ENCODE measurements at regions not wholly inside any gene's neighbourhood (a gene's known extent, or its start where the extent isn't known, plus 50 kb on each side); places are given as distances from the start of the nearest gene placed in this dataset.

- TF ChIP-seq ZNF281 (CRISPR knock-in tag; IDR thresholded peaks at IDR 0.05): no peak
- TF ChIP-seq, protein P1, sequence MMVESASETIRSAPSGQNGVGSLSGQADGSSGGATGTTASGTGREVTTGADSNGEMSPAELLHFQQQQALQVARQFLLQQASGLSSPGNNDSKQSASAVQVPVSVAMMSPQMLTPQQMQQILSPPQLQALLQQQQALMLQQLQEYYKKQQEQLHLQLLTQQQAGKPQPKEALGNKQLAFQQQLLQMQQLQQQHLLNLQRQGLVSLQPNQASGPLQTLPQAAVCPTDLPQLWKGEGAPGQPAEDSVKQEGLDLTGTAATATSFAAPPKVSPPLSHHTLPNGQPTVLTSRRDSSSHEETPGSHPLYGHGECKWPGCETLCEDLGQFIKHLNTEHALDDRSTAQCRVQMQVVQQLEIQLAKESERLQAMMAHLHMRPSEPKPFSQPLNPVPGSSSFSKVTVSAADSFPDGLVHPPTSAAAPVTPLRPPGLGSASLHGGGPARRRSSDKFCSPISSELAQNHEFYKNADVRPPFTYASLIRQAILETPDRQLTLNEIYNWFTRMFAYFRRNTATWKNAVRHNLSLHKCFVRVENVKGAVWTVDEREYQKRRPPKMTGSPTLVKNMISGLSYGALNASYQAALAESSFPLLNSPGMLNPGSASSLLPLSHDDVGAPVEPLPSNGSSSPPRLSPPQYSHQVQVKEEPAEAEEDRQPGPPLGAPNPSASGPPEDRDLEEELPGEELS (CRISPR knock-in tag; IDR thresholded peaks at IDR 0.05): no peak
These were observed 143.5 kb downstream of the NXNL2 start (continued) for GRCh38 chr9:88678431-88678830.

GRCh38 chr9:88680041-88680440 is 145.1 kb downstream of the NXNL2 start:
- no peak overlapping the region for H3K27ac Mint-ChIP-seq
- no peak overlapping the region for H3K4me3 Mint-ChIP-seq
- ChIA-PET POLR2A (no interaction called here), CTCF (no interaction called here)
- H3K4me1 Mint-ChIP-seq: no peaks in the 10 kb centered on the region
- TF ChIP-seq TP53 (CRISPR knock-in tag; IDR thresholded peaks at IDR 0.05) (no peak), PRRX2 (CRISPR knock-in tag; IDR thresholded peaks at IDR 0.05) (no peak), ZNF317 (CRISPR knock-in tag; IDR thresholded peaks at IDR 0.05; ENCODE audit: borderline replicate concordance, low read depth) (no peak)
- H3K27me3 Mint-ChIP-seq (ENCODE audit: low read depth): no peaks in the 10 kb centered on the region; the same call in 1 of the 2 replicates
- no peaks in the 10 kb centered on the region for H3K36me3 Mint-ChIP-seq
- H3K9me3 Mint-ChIP-seq: peaks cover 22% of the 10 kb centered on the region
- DNase-seq (ENCODE audit: low spot score): no peak
- ATAC-seq: no peak

DNA sequence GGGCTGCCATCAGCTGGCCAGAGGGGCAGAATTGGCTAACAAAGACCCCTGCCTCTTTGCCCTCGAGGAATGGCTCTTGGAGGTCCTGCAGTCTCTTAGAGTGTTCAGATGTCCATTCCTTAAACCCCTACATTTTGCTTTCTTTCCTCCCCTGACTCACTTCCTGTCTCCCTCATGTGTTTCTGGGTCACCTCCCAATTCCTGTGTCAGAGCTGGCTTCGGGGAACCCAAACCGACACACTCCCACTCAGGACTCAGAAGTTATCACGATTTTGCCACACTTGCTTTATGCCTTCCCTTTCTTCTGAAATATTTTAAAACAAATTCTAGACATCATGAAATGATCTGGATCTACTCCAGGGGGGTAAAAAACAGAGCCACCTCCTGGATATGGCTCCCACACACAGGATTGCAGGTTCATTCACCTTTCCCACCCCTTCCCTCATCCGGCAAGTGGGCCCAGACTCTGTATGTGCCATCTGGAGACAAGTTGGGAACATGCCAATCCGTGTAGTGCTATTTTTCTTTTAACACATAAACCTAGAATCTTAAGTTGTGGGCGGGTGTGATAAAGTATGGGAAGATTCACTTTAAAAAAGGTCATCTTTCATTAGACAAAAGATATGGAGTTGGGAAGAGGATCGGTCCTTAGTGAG is 145.7 kb downstream of the NXNL2 start:
- no peak overlapping the region for H3K4me3 Mint-ChIP-seq
- no peak for ATAC-seq
- H3K36me3 Mint-ChIP-seq: no peaks in the 10 kb centered on the region
- H3K9me3 Mint-ChIP-seq: peaks cover 23% of the 10 kb centered on the region
- H3K4me1 Mint-ChIP-seq: no peaks in the 10 kb centered on the region
- no peak overlapping the region for H3K27ac Mint-ChIP-seq
- no peaks in the 10 kb centered on the region; the same call in 1 of the 2 replicates for H3K27me3 Mint-ChIP-seq (ENCODE audit: low read depth)
- TF ChIP-seq SMAD3 (CRISPR knock-in tag; IDR thresholded peaks at IDR 0.05; ENCODE audit: borderline replicate concordance): no peak
- DNase-seq (ENCODE audit: low spot score): no peak
- CTCF ChIA-PET: no interaction called here
- POLR2A ChIA-PET: no interaction called here

- Mint-ChIP-seq H3K27ac (no peak overlapping the region), H3K27me3 (ENCODE audit: low read depth) (no peaks in the 10 kb centered on the region; the same call in 1 of the 2 replicates), H3K36me3 (no peaks in the 10 kb centered on the region), H3K4me1 (no peaks in the 10 kb centered on the region), H3K9me3 (peaks cover 20% of the 10 kb centered on the region), H3K4me3 (no peak overlapping the region)
- DNase-seq (ENCODE audit: low spot score): no peak
- TF ChIP-seq USF1 (CRISPR knock-in tag; IDR thresholded peaks at IDR 0.05) (no peak), TCF7 (CRISPR knock-in tag; IDR thresholded peaks at IDR 0.05; ENCODE audit: low read depth) (no peak), CREB1 (CRISPR knock-in tag; IDR thresholded peaks at IDR 0.05) (no peak), NFYB (CRISPR knock-in tag; conservative IDR thresholded peaks at IDR 0.05; ENCODE audit: low read depth) (no peak)
- TF ChIP-seq, protein P2, sequence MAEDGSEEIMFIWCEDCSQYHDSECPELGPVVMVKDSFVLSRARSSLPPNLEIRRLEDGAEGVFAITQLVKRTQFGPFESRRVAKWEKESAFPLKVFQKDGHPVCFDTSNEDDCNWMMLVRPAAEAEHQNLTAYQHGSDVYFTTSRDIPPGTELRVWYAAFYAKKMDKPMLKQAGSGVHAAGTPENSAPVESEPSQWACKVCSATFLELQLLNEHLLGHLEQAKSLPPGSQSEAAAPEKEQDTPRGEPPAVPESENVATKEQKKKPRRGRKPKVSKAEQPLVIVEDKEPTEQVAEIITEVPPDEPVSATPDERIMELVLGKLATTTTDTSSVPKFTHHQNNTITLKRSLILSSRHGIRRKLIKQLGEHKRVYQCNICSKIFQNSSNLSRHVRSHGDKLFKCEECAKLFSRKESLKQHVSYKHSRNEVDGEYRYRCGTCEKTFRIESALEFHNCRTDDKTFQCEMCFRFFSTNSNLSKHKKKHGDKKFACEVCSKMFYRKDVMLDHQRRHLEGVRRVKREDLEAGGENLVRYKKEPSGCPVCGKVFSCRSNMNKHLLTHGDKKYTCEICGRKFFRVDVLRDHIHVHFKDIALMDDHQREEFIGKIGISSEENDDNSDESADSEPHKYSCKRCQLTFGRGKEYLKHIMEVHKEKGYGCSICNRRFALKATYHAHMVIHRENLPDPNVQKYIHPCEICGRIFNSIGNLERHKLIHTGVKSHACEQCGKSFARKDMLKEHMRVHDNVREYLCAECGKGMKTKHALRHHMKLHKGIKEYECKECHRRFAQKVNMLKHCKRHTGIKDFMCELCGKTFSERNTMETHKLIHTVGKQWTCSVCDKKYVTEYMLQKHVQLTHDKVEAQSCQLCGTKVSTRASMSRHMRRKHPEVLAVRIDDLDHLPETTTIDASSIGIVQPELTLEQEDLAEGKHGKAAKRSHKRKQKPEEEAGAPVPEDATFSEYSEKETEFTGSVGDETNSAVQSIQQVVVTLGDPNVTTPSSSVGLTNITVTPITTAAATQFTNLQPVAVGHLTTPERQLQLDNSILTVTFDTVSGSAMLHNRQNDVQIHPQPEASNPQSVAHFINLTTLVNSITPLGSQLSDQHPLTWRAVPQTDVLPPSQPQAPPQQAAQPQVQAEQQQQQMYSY (CRISPR knock-in tag; IDR thresholded peaks at IDR 0.05): no peak
- TF ChIP-seq, protein P3, sequence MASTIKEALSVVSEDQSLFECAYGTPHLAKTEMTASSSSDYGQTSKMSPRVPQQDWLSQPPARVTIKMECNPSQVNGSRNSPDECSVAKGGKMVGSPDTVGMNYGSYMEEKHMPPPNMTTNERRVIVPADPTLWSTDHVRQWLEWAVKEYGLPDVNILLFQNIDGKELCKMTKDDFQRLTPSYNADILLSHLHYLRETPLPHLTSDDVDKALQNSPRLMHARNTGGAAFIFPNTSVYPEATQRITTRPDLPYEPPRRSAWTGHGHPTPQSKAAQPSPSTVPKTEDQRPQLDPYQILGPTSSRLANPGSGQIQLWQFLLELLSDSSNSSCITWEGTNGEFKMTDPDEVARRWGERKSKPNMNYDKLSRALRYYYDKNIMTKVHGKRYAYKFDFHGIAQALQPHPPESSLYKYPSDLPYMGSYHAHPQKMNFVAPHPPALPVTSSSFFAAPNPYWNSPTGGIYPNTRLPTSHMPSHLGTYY (CRISPR knock-in tag; IDR thresholded peaks at IDR 0.05): no peak
- TF ChIP-seq, protein P4, sequence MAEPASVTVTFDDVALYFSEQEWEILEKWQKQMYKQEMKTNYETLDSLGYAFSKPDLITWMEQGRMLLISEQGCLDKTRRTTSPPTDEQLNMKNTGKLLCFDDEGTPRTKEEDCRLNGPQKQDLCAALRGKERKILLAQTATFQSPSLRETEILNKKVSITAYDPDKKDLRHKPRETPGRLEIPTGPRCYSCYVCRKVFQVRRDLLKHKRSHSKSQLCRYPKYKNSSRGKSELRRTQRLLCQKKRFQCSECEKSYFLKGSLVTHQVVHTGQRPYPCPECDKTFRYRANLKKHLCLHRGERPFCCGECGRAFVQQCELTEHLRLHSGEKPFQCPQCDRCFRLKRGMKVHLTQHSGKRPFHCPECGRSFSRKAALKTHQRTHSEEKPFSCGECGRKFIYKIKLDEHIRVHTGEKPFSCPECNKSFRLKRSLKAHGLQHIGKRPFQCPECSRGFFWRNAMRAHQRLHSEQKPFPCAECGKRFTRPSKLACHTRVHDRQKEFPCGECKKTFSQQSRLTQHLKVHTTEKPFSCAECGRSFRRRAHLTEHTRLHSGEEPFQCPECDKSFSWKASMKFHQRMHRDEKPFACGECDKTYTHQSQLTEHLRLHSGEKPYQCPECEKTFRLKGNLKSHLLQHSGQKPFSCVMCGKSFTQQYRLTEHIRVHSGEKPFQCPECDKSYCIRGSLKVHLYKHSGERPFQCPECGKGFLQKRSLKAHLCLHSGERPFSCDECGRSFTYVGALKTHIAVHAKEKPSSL (CRISPR knock-in tag; conservative IDR thresholded peaks at IDR 0.05): no peak
- TF ChIP-seq, protein P5, sequence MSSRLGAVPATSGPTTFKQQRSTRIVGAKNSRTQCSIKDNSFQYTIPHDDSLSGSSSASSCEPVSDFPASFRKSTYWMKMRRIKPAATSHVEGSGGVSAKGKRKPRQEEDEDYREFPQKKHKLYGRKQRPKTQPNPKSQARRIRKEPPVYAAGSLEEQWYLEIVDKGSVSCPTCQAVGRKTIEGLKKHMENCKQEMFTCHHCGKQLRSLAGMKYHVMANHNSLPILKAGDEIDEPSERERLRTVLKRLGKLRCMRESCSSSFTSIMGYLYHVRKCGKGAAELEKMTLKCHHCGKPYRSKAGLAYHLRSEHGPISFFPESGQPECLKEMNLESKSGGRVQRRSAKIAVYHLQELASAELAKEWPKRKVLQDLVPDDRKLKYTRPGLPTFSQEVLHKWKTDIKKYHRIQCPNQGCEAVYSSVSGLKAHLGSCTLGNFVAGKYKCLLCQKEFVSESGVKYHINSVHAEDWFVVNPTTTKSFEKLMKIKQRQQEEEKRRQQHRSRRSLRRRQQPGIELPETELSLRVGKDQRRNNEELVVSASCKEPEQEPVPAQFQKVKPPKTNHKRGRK (CRISPR knock-in tag; IDR thresholded peaks at IDR 0.05; ENCODE audit: borderline replicate concordance): no peak
- ChIA-PET POLR2A (no interaction called here), CTCF (no interaction called here)
- no peak for ATAC-seq
These were observed 146.5 kb downstream of the NXNL2 start for GRCh38 chr9:88681434-88681833.

All from WTC11 (cell line).